GM19023 (cell line): ENCODE measurements at regions not wholly inside any gene's neighbourhood (a gene's known extent, or its start where the extent isn't known, plus 50 kb on each side); places are given as distances from the start of the nearest gene placed in this dataset.

Experiments used
- ATAC-seq: cut with Tn5 transposase; IDR thresholded peaks from one replicate; pipeline ENCODE4 v1.9.1; 2021; ENCODE audit warnings: mild to moderate bottlenecking, moderate library complexity; ENCODE audit not compliant: unreplicated experiment

- no peak for ATAC-seq
Measured at GRCh38 chr7:17212188-17212587, 86.3 kb upstream of the AHR start.

GRCh38 chr7:17227766-17228490 is 70.5 kb upstream of the AHR start:
- no peak for ATAC-seq

- no peak for ATAC-seq
Measured at GRCh38 chr7:17229228-17229627, 69.2 kb upstream of the AHR start.

GRCh38 chr7:17230099-17230807 is 68.2 kb upstream of the AHR start:
- no peak for ATAC-seq

GRCh38 chr7:17233603-17234002 is 64.8 kb upstream of the AHR start:
- no peak for ATAC-seq

GRCh38 chr7:17234030-17234397 is 64.4 kb upstream of the AHR start:
- peak; percentile 50 for ATAC-seq

- ATAC-seq, result peak; percentile 96
Measured at GRCh38 chr7:17234398-17235031, 63.9 kb upstream of the AHR start.

GRCh38 chr7:17236171-17236570 is 62.3 kb upstream of the AHR start:
- no peak for ATAC-seq

GRCh38 chr7:17236603-17237002 is 61.8 kb upstream of the AHR start:
- no peak for ATAC-seq

GRCh38 chr7:17239046-17239445 is 59.4 kb upstream of the AHR start:
- ATAC-seq, result no peak

- ATAC-seq, result no peak
Measured at GRCh38 chr7:17239683-17240521, 58.5 kb upstream of the AHR start.

- ATAC-seq, result no peak
Measured at GRCh38 chr7:17242504-17242903, 55.9 kb upstream of the AHR start.

- no peak for ATAC-seq
Measured at GRCh38 chr7:17244786-17245185, 53.7 kb upstream of the AHR start.

GRCh38 chr7:17247357-17247756 is 51.1 kb upstream of the AHR start:
- no peak for ATAC-seq

- no peak for ATAC-seq
Measured at GRCh38 chr7:17248527-17248926, 49.9 kb upstream of the AHR start.
